HG03439 (cell line): ENCODE measurements at regions not wholly inside any gene's neighbourhood (a gene's known extent, or its start where the extent isn't known, plus 50 kb on each side); places are given as distances from the start of the nearest gene placed in this dataset.

Source experiments
- ATAC-seq: cut with Tn5 transposase; IDR thresholded peaks from one replicate; pipeline ENCODE4 v1.9.1; 2021; ENCODE audit warnings: mild to moderate bottlenecking, moderate library complexity; ENCODE audit not compliant: unreplicated experiment

GRCh38 chr5:86875539-86875938 is 257.8 kb downstream of the COX7C start:
- ATAC-seq, result no peak

GRCh38 chr5:86878250-86878649 is 260.5 kb downstream of the COX7C start:
- no peak for ATAC-seq

DNA sequence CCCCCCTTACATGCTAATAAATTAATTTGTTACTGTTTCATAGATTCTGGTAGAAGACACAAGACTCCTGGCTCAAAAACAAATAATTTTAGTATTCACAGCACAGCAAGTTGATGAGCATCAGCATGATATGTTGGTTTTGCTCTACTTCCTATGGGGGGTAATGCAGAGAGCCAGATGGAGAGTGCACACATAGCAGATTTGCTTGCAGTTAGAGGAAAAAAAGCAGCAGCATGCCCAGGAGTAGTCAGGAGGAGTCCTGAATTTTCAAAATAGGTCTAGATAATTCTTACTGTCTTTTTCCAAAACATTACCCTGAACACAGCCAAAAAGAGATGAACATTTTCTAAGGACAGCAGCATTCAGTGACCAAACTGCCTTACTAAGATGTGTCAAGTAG is 261.3 kb downstream of the COX7C start:
- ATAC-seq, result no peak

DNA sequence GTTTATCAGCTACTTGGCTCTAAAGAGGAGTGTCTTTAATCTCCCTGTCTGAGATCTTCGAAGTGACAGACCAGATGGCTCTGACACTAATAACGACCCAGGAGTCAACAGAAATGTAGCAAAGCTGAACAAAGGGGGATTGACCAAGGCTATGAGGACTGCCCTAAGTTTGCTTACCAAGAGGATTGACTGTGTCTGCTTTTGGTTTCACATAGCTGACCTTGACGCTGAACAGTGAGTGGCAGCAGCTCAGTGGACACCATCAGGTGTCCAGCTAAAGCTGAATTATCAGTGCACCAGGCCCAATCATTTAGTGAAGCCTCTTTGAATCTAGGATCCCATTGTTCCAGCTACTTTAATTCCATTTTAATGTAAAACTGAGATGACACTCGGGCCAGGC is 262.6 kb downstream of the COX7C start:
- no peak for ATAC-seq

- peak; percentile 96 for ATAC-seq
Observed at GRCh38 chr5:86880785-86881492, 263.2 kb downstream of the COX7C start.

DNA sequence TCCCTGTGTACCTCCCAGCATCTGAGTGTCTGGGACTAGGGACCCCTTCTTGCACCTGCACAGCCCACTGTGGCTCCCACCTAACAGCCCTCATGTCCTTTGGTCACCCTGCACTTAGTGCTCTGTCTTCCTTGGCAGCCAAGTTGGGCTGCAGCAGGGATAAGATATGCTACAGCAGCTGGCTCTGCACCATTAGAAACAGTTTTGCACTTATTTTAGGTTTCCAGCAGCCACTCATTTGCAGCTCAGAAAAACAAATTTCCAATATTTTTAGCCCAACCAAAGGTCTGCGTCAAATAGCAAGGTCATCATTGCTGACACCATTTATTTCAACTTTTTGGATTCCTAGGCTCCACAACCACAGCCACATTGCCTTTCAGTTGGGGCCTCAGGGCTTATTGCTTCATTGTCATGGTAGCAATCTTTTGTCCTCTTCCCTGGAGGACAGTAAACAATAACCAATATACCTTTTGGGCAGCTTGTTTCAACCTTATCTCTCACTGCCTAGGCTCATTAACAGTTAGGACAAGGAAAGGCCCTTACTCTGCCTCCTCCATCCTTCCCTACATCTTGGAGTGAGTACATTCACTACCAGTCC is 263.9 kb downstream of the COX7C start:
- ATAC-seq, result no peak

- ATAC-seq, result no peak
Observed at GRCh38 chr5:86884608-86885007, 266.9 kb downstream of the COX7C start.

- ATAC-seq, result no peak
Observed at GRCh38 chr5:86885011-86885410, 267.3 kb downstream of the COX7C start.

DNA sequence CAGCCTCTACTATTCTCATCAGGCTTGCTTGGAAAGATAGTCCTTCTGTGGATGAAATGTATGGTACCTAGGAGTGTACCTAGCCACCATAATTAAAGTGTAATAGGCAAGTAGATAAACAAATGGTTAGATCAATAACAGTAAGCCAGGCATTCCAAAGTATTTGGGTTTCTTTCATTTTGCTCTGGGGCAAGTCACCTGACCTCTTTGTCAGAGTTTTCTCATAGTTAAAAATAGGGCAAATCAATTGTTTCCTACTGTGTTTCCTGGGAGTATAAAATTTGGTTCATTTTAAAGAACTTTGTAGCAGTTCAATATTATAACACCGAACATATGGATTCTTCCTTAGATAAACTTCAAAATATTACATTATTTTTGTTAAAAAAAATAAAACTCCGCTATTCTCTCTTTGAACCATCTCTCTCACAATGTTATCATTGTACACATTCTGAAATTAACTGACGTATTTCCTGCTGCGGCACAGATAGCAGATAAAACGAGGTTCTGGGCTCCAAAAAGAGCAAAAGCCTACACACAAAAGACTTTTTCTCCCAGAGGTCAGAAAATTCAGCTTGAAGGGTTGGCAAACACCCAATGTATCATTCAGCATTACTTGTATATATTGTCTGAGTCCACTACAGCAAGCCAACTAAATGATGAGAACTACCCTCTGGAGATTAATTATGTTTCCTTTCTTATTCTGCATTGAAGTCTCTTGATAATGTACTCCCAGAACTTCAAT is 267.9 kb downstream of the COX7C start:
- ATAC-seq, result no peak

DNA sequence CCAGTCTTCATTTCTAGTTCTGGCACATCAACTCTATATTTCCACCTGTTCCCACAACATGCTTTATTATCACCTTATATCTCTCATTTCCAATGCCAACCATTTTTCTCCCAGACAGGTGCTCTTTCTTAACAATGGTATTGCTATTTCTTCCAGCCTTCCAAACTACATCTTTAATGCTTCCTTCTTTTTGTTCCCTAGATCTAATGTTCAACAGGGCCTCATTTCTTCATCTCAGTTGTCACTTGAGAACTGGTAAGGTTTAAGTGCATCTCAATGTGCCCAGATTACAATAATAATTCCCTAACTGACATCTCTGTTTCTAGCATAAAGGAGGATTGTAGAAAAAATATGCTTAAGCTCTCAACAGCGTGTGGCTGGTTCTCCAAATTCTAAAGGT is 272.6 kb downstream of the COX7C start:
- no peak for ATAC-seq

- ATAC-seq, result no peak
Observed at GRCh38 chr5:86894056-86894455, 276.3 kb downstream of the COX7C start.

DNA sequence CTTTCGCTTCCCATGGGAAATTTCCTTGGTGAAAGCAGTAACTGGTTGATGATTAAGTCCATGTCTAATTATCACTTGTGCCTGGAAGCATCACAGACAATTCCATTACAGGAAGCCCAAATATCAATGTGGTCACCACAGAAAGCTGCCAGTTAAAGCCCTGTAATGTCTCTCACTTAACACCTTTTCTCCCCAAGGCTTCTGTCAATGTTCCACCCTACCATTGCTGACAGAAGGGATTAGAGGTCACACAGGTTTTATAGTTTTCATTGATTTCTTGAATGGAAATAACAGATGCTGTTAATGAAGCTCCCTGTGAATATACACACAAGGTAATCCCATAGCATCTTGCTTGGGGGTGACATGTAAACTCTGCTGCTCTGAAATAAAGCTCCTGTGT is 279.2 kb downstream of the COX7C start:
- ATAC-seq, result no peak

DNA sequence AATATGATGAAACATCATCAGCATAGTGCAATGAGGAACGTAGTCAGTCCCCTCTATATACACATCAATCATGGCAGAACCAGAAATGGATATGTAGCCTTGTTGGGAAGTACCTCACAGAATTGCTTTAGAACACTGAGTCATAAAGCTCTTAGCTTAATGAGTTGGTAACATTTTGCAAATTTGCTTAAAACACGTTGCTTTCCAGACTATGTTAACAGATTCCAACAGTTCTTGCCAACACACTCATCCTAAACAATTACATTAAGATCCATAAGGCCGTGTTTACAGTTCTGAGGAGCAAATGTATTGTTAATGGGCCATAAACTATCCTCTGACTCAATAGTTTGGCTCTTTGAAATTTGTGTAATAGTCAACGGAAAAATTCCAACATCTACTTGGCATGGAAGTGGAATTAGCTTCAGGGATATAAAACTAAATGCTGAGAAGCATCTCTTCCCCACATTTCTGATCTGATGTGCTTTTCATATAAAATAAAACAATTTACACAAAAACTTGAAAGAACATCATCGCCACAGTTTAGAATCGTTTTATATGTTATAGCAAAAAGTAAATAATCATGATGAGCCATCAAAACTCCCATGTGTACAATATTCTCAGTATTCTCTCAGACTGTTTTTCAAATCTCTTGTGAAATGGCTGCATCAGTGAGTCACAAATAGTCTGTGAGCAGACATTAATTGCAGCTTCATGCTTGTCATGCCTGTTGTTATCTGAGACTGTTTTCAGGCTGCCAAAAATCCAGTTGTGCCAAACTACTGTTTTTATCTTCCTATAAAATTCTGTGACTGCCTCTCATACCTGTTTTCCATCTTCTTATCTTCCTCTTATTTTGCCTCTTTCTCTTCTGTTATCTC is 291.9 kb downstream of the COX7C start:
- ATAC-seq, result no peak

DNA sequence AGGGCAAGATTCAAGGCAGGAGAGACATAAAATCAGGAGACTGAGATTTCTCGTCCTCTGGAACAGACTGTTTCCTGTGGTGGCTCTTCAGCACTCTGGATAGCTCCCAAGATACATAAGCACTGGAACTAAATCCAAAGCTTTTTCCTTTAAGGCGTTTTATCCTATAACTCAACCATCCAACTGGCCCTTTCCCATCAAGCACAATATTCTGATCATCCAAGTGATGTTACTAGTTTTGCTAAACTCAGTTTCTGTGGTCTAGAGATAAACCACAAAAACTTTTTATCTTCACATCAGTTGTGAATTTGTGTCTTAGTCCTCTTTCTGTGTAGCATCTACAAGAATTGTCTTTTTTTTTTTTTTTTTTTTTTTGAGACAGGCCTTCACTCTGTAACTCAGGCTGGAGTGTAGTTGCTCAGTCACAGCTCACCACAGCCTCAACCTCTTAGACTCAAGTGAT is 299.4 kb downstream of the COX7C start:
- no peak for ATAC-seq

DNA sequence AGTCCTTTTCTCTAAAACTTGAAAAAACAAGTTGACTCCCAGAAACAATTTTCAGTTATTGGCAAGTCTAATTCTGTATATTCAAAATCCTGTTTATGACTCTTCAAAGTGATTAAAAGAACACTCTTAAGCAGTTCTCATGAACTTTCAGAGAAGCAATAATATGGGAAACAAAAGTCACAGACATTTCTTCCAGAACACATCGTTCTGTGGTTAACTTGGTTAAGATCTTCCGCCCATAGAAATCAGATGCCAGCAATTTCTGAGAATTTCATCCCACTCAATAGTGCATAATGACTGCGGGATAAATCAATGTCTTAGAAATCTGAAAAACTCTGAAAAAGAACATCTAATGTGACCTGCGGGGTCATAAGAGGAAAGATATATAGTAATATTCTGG is 300.5 kb downstream of the COX7C start:
- ATAC-seq, result no peak

GRCh38 chr5:86926033-86926432 is 308.3 kb downstream of the COX7C start:
- no peak for ATAC-seq

DNA sequence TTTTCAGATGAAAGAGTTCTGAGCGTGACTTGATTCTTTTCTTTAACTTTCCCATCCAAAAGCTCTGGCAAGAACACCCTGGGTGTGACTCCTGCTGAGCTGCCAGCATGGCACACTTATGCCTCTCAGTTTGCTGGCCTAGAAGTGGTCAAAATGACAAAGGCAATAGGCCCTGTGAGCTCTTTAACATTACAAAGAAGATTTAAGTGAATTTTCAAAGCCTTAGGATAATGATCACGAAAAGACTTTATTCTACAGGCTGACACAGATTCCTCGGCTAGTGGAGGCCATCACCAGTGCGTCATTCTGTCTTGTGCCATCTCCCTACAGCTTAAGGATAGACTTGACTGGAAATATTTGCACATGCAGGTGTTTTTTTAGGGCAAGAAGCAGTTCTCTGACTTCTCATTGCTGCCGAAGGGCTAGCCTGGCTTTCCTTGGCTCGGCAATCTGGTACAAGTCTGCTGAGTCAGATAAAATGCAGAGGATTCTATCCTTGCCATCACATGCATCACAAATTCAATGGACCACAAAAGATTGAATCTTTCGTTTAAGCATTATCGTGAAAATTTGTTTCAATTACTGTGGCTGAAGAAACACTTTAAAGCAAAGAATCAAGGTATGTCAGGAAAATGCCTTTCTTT is 311.5 kb downstream of the COX7C start:
- ATAC-seq, result no peak

GRCh38 chr5:86951761-86952160 is 315.9 kb upstream of the RASA1 start:
- ATAC-seq, result no peak

DNA sequence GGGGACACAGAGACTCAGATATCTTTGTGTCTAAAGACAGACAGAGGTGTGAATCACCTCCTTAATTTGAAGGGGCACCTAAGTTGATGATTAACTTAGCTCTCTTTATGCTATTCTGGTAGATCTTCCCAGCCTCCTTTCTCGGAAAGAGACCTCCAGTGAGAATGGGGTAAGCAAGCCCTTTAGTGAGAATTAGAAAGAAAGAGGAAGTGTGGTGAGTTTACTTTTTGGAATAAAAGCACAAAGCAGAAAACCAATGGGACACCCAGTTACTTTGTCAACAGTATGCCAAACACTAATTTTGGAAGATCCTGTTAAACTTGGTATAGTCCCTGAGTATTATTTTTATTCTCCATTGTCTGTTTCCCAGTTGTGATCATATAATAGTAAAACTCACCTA is 302.8 kb upstream of the RASA1 start:
- no peak for ATAC-seq

DNA sequence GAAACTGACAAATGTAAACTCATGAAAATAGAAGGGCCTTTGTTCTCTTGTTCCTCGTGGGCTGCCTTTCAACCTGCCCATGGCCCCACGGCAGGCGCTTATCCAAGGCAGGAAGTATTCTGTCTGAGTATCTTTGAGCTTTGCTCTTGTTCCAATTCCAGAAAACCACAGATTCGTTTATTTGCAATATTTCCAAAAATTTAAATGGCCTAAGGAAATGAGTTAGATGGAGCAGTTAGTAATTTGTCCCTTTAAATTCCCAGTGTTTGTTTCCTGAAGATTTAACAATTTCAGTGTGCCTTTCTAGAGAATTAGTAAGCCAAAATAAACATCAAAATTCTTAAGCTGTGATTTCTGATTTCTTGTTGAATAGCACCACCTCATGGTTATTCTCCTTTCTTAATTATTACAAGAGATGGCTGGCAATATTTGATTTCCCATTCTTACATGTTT is 299.4 kb upstream of the RASA1 start:
- ATAC-seq, result no peak

DNA sequence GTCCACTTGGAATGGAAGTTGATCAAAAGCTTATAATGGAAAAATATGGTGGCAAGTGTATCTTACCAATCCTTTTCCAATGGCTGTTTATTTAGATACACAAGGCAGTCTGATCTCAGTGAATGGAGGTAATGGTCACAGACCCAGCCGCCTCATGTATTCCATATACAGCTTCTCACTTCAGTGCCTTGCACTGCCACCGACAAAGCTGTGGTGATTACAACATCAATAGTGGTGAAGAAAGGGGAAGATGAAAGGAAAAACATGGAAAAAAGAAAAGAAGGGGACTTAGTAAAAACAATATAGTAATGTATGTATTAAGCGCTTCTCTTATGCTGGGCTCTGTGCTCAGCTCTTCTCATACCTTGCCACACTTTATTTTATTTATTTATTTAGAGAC is 297.3 kb upstream of the RASA1 start:
- ATAC-seq, result no peak
